Nucleus accumbens (tissue), 56 donors: ENCODE measurements at regions not wholly inside any gene's neighbourhood (a gene's known extent, or its start where the extent isn't known, plus 50 kb on each side); places are given as distances from the start of the nearest gene placed in this dataset.
"Not testable (repeated sequence)": the region's sequence is repeated elsewhere in the genome, so short reads cannot be mapped to it uniquely, and the experiment has no call there.

Experiments used
- DNase-seq, 56 donors: peaks; one replicate each; lab custom pipeline; 2025; lab: John Stamatoyannopoulos, UW

DNA sequence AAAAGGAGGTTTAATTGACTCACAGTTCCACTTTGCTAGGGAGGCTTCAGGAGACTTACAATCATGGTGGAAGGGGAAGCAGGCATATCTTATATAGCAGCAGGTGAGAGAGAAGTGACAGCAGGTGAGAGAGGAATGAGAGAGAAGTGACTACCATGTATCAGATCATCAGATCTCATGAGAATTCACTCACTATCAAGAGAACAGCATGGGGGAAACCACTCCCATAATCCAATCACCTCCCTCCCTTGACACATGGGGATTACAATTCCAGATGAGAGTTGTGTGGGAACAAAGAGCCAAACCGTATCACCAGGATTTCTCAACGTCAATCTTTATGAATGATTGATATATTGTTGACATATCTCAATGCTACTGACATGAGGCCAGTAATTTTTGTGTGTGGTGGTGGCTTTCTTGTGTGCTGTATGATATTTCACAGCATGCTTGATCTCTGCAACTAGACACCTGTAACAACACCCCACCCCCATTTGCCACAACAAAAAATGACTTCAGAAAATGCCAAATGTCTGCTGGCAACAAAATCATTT, 1470.9 kb upstream of the SEL1L start:
- DNase-seq = no peak

DNA sequence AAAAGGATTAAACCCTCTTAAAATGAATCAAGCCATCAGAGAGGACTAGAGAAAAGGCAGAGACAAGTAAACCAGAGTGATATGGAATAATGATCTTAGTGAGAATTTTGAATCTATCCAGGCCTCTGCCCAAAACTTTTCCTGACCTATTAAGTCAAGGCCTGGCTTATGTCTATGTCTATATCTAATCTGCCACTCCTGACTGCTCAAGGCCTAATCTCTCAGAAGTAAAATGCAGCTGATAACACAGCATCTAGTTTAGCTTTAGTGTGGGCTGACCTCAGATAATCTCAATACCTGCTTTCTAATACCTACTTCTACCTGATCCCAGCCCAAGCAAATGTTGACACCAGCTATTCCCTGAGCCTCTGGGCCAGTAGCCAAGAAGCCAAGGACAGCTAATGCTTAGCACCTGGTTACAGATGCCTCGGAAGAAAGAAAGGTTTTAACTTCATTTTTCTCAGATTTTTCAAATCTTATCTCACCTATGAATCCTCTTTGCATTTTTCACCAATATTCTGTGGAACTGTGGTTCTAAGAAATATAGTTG, 1472.5 kb upstream of the SEL1L start:
- no peak for DNase-seq

DNA sequence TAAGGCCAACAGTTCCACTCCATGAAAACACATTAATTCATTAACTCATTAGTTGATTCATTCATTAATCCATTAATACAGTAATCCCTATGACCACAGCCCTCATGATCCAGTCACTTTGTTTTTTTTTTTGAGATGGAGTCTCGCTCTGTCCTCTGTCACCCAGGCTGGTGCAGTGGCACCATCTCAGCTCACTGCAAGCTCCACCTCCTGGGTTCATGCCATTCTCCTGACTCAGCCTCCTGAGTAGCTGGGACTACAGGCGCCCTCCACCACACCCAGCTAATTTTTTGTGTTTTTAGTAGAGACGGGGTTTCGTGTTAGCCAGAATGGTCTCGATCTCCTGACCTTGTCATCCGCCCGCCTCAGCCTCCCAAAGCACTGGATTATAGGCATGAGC, 1473.4 kb upstream of the SEL1L start:
- DNase-seq = not testable (repeated sequence)

DNA sequence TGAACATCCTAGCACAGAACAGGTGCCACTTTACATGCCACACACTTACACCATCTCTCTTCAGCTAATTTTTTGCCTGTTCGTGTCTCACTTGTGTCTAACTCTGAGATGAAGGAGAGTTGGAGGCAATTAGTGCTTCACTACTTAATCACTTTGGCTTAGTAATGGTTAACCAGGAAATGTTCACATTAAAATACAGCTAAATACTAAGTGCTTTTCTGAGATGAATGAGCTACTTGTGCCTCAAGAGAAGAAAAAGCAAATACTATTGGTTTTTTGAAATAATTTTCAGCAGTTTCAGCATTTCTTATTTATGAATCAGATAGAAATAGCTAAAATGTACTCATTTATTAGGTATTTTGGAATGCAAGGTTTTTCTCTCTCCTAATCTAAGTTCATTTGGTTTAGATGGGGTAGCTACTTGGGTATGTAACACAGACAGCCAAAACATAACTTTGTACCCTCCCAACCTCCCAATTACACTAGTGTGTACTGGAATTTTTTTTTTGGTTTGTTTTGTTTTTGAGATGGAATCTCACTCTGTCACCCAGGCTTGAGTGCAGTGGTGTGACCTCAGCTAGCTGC, 1474.1 kb upstream of the SEL1L start:
- no peak for DNase-seq

DNA sequence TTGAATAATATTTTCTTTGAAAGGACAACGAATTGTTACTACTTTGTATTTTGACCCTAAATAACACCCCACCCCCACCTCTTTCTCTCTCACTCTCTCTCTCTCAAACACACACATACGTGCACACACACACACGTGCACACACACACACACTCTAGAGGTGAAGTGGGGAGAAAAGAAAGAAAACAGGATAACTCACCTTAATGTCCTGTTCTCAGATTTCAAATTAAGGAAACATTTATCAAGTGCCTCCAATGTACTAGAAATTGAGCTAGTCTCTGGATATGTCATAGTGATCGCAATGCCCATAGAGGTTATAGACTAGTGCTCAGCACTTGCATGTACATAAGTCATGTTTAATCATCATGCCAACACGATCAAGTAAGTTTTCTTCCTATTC, 1483.6 kb upstream of the SEL1L start:
- no peak for DNase-seq

DNA sequence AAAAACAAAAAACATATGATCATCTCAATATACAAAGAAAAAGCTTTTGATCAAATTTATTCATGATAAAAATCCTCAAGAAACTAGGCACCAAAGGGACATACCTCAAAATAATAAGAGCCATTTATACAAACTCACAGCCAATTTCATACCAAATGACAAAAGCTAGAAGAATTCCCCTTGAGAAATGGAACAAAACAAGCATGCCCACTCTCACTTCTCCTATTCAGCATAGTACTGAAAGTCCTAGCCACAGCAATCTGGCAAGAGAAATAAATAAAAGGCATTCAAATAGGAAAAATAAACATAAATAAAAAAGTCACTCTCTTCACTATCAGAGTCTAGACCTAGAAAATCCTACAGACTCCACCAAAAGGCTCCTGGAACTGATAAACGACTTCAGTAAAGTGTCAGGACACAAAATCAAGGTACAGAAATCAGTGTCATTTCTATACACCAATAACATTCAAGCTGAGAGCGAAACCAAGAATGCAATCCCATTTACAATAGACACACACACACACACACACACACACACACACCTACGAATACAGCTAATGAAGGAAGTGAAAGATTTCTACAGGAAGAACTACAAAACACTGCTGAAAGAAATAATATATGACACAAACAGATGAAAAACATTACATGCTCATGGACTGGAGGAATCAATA, 1486.2 kb upstream of the SEL1L start:
- DNase-seq = no peak

DNA sequence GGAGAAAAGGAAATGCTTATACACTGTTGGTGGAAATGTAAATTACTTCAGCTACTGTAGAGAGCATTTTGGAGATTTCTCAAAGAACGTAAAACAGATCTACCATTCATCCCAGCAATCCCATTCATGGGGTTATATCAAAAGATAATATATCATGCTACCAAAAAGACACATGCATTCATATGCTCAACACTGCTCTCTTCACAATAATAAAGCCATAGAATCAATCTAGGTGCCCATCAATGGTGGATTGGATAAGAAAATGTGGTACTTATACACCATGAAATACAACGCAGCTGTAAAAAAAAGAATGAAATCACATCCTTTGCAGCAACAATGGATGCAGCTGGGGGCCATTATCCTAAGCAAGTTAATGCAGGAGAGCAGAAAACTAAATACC, 1487.7 kb upstream of the SEL1L start:
- no peak for DNase-seq

DNA sequence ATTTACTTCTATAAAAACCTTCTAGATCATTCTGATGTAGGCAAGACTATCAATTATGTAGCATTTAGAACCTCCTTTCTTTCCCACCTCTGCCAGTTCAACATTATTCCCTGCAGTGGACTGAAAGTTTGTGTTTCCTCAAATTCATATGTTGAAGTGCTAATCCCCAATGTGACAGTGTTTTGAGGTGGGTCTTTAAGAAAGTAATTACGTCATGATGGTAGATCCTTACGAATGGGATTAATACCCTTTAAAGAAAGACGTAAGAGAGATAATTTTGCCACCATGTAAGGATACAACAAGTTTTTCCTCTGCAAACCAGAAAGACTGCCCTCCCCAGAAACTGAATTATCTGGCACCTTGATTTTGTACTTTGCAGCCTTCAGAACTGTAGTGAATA, 1489.7 kb upstream of the SEL1L start:
- no peak for DNase-seq

DNA sequence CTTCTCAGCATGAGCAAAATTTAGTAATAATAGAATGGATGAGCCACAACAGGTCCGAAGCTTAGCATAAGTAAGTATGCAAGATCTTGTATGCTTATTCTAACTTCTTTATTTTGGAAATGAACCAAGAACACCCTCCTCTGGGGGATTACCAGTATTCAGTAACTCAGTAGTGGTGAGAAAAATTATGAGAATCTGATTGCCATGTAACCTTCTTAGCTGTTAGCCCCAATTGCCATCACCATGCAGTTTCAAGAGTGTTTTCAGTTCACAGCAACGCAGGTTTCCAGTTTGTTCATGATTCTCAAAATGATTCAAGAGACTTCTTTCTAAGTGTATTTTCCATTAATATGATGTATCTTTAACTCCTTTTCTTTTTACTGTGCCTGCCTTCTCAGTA, 1507.6 kb upstream of the SEL1L start:
- no peak for DNase-seq

DNA sequence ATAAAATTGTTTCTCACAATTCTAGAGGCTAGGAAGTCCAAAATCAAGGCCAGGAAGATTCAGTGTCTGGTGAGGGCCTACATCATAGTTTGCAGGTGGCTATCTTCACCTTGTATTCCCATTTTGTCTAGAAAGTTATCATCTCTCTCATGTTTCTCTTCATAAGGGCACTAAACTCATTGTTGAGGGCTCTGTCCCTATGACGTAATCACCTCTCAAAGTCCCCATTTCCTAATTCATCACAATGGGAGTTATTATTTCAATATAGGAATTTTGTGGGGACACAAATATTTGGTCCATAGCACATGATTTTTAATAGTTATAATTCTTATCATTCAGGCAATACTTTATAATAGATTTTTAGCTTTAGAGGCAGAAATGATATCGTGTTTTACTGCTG, 1509.2 kb upstream of the SEL1L start:
- DNase-seq = no peak

DNA sequence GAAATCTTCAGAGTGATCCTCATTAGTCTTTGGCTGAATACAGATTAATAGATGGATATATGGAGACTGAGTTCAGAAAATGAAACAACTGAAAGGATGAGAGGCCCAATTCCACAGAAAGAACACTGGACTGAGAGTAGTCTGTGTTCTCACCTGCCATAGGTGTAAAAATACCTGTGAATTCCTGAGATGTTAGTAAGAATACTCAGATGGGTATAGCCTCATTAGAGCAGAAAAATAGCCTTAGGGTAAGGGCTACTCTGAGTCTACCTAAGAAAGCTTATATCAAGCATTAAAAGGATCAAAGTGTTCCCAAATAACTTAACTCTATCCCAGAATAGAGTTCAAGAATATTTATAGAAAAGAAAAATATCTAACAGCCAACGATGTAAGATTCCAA, 1510.3 kb upstream of the SEL1L start:
- DNase-seq = no peak

DNA sequence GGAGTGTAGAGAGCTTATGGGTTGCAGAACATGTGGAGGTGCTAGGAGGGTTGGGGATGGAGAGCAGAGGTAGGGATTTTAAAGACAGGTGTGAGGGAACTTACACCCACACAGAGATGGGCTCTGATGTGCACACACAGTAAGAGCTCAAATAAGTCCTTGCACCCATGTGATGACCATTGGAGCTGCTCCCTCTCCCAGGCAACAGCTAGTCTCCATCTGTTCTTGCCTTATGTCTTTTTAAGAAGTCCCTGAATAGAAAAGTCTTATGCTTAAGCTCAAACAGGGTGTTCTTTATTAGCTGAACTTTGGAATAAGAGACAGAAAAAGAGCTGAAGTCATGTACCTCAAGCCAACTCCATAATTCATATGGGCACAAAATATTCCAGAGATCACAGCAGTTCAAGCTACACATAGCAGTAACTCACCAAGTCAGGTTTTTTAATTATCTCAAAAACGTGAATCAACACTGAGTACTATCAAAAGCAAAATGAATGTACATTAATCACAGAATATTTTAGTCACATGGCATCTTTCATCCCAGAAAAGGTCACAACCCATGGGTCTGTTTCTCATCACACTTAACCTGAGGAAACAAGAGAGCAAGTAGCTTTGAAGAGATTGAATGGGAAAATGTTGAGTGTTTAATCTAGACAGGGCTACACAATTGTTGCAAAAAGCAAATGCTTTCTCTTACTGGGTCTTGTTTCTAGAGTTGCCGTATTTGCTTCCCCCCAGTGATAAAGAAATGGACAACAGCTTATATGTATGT, 1513.6 kb upstream of the SEL1L start:
- DNase-seq = no peak

DNA sequence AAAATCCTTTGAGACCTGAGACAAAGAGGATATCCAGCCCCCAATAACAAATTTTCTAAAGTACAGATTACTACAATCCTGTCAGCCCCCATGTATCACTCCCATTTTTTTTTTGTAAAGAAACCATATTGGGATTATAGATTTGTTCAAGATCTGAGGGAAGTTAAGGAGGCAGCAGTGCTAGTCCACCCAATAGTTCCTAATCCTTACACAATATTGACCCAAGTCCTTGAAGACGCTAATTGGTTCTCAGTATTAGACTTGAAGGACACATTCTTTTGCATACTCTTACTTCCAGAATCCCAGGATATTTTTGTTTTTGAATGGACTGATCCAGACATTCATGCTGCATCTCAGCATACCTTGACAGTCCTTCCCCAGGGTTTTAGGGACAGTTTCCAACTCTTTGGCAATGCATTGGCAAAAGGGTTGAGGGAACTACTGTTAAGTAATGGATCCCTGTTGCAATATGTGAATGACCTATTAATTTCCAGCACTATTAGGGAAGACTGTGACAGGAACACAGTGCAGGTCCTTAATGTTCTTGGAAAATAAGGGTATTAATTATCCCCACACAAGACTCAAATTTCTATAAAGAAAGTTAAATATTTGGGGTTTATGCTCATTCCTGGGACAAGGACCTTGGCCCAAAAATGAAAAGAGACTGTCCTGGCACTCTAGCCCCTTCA, 1519.5 kb upstream of the SEL1L start:
- DNase-seq = no peak

DNA sequence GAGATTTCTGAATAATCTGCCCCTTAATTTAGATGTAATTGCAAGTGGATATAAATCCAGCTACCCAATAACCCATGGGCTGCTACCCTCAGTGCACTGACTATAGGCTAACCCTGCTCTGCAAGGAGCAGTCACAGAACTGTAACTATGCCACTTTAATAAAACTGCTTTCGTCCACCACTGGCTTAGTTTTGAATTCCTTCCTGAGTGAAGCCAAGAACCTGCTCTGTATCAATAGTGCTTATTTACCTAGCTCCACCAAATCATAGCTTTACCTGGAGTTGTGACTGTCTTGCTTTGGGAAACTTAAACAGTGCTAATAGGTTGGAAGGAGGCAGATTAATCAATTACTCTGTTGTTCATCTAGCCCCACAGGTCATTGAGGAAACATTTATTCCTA, 1524.4 kb upstream of the SEL1L start:
- DNase-seq = no peak

DNA sequence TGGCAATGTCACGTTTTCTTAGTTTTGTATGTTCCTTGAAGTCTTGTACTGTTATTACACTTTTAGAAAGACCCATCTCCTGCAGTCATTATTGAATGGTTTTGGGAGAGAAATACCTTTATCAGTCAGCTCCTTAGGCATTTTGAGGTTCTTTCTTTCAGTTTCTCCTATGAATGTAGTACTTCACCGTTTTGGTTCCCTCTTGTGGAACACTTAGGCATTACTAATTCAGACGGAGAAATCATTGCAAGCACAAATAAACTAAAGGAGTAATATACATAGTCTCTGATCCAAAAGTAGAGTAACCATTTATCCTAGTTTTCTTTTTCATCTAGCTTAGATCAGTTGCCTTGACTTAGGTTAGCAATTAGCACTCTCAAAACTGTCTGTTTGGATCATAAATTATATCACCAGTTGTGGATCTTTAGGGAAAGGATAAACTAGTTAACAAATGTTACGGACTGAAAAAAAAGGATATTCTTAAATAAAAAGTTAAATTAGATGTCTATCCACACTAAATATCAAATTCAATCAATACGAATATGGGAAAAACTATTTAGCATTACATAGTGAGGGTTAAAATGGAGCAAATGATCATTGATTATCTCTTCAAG, 1538.3 kb upstream of the SEL1L start:
- no peak for DNase-seq

DNA sequence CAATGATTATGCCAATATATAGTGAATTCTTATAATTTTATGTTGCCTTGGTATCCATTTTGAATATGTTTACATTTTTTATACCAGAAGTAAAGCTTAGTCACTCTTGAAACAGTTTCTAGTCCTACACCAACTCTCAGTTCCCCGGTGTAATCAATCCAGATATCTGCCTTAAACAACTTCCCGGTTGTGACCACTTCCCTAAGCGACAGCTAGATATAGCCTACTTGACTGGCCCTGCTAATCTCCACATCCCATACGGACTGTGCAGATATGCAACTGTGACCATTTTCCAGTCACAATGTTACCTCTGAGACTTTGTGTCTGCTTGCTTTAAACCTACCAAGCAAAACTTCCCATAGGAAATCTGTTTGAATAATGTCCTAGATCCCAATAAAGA, 1551.5 kb upstream of the SEL1L start:
- DNase-seq = no peak

DNA sequence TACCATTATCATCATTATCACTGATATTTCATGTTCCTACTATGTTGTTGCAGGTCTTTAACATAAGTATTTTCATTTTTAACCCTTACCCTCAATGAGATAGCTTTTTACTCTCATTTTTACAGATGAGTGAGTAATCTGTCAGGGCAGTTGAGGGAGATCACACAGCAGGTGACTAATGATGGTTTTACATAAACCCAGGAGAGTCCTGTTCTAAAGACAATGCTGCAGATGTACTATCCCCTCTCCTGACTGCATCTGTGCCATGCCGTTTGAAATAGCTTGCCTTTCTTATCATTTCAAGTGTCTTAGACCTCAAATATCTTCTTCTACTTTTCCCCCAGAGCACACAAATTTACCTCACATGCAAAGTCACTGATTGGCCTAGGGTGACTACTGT, 1552.1 kb upstream of the SEL1L start:
- DNase-seq = no peak

DNA sequence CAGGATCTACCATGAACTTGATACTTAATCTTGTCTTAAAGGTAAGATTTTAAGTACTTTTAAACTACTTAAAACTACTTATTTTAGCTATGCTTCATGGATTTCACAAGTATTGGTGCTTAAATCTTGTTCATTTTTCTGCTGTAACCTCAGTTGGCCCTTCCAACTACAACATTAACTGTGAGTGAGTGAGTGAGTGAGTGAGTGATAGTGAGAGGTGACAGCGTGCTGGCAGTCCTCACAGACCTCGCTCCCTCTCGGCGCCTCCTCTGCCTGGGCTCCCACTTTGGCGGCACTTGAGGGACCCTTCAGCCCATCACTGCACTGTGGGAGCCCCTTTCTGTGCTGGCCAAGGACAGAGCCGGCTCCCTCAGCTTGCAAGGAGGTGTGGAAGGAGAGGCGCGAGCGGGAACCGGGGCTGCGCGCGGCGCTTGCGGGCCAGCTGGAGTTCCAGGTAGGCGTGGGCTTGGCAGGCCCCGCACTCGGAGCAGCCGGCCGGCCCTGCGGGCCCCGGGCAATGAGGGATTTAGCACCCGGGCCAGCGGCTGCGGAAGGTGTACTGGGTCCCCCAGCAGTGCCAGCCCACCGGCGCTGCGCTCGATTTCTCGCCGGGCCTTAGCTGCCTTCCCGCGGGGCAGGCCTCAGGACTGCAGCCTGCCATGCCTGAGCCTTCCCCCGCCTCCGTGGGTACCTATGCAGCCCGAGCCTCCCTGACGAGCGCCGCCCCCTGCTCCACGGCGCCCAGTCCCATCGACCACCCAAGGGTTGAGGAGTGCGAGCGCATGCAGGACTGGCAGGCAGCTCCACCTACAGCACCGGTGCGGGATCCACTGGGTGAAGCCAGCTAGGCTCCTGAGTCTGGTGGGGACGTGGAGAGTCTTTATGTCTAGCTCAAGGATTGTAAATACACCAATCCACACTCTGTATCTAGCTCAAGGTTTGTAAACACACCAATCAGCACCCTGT, 1558.6 kb upstream of the SEL1L start:
- DNase-seq = not testable (repeated sequence)

DNA sequence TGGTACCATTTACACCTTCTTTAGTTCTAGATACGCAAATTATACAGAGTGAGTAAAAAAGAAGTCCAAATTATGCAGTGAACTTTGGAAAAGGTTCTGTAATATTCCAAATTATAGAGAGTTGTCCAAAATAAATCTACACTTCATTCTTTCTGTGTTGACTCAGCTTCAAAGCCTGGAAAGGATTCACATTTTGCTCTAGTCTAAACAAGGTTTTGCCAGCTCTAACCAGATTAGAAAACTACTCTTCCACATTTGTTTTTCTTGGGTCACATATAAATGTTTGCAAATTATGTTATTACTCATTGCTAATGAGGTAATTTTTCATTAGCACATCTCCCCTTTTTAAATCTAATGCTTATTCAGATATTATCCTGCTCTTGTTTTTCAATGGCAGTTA, 1562.4 kb upstream of the SEL1L start:
- DNase-seq = no peak
